ENCODE measurements at regions not wholly inside any gene's neighbourhood (a gene's known extent, or its start where the extent isn't known, plus 50 kb on each side); places are given as distances from the start of the nearest gene placed in this dataset.

- no peak for DNase-seq (ENCODE audit: low spot score)
Measured at GRCh38 chr6:123747515-123747914, 56.1 kb upstream of the NKAIN2 start.

- peak; percentile 77 for DNase-seq (ENCODE audit: low spot score)
Measured at GRCh38 chr6:123745895-123746294, 57.8 kb upstream of the NKAIN2 start.

DNA sequence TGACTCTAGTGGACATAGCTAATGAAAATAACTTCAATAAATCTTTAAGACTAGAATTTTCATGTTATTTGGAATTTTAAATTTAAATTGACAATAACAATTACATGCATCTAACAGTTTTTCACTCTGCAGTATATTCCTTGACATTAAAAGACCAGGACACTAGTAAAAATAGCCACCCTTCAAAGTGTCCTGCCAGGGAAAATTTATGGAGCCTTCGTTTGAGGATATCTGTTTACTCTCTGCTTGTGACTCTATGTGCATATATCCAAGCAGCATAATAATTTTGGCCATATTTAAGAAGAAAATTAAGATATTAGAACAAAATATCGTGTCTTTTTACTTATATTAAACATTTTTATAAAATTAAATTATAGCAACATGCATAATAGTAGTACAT lies 58.8 kb upstream of the NKAIN2 start:
- no peak for DNase-seq (ENCODE audit: low spot score)

GRCh38 chr6:123742626-123743025 lies 61.0 kb upstream of the NKAIN2 start:
- peak; percentile 7 for DNase-seq (ENCODE audit: low spot score)

- DNase-seq (ENCODE audit: low spot score), result no peak
Measured at GRCh38 chr6:123733180-123733579, 70.5 kb upstream of the NKAIN2 start.

GRCh38 chr6:123716506-123716905 lies 79.8 kb upstream of the TRDN start:
- DNase-seq (ENCODE audit: low spot score), result no peak

DNA sequence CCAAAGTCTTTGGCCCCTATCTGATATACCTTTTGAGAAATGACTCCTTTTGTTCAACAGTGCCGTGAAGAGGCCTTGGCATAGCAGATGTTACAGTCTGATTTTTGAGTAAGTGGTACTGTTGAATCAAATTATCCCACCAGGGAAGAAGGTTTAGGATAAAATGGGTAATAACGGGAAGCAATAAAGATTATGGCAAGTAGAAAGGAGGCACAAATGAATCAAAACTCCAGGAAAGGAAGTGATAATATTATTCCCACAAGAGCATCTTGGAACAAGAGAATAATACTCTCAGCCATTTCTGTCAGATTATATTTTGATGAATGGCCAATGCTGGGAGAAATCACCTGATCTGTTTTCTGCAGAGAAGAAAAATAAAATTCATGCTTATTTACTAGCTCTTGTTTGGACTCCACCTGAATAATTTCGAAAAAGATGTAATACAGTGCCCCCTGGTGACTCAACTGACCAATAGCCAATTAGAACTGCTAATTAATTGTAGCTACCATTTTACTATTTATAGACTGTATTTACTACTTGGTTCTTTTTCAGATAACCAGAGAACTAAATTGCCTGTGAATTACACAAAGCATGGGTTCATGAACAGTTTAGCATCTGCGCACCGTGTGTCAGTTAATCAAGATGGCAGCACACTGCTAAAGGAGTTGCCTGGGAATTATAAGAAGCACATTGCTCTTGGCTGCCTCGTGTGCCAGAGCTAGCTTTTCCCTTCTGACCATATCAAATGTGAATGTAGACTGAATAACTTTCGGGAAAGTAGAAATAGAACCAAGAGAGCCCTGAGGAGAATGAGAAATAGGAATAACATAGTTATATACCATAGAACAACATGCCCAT lies 78.5 kb upstream of the TRDN start:
- DNase-seq (ENCODE audit: low spot score), result peak; percentile 8

DNA sequence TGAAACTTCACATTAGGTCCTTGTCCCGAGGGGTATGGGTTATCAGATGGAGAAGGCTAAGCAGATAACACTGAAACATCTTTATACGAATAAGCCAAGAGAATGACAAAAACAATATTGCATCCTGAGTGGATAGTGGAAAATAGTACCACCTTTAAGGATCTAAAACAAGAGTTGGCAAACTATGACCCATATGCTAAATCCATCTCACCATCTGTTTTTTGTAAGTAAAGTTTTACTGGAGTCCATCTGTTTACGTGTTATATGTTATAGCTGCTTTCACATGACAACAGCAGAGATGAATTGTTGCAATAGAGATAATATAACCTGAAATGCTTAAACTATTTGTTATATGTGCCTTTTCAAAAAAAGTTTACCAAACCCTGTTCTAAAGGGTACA lies 76.1 kb upstream of the TRDN start:
- no peak for DNase-seq (ENCODE audit: low spot score)

- DNase-seq (ENCODE audit: low spot score), result no peak
Measured at GRCh38 chr6:123702943-123703342, 66.2 kb upstream of the TRDN start.

GRCh38 chr6:123687864-123688263 lies 51.1 kb upstream of the TRDN start:
- DNase-seq (ENCODE audit: low spot score), result no peak

Data from COLO829 (cell line).